ENCODE measurements at regions not wholly inside any gene's neighbourhood (a gene's known extent, or its start where the extent isn't known, plus 50 kb on each side); places are given as distances from the start of the nearest gene placed in this dataset.

GRCh38 chr4:159049780-159050375 lies 53.0 kb upstream of the RAPGEF2 start:
- H3K27ac ChIP-seq = no peak overlapping the region
- H3K27me3 ChIP-seq = no peaks in the 10 kb centered on the region
- intact Hi-C loops (cut with DNase I) = no loop called here
- DNase-seq (no peak), ATAC-seq (no peak)
- WGBS, 2 donors = 48 to 51% methylated on average over 2 of the region's 2 CpGs
- H3K4me3 ChIP-seq = no peak overlapping the region
- no peaks in the 10 kb centered on the region for H3K9me3 ChIP-seq
- H3K36me3 ChIP-seq (replicated peaks in 1 of 2; ENCODE audit: insufficient read depth in 1 of 2, low read depth in 2 of 2) = no peaks in the 10 kb centered on the region
- H3K4me1 ChIP-seq = peaks cover 14% of the 10 kb centered on the region
- TF ChIP-seq POLR2A (IDR thresholded peaks at IDR 0.05) = no peak
- TF ChIP-seq CTCF (IDR thresholded peaks at IDR 0.05) = no peak

GRCh38 chr4:159051245-159052071 lies 51.4 kb upstream of the RAPGEF2 start:
- DNase-seq (no peak), ATAC-seq (no peak)
- WGBS, 2 donors = 44 to 51% methylated on average over 7 of the region's 7 CpGs
- intact Hi-C loops (cut with DNase I) = no loop called here
- peaks cover 14% of the 10 kb centered on the region for H3K4me1 ChIP-seq
- no peaks in the 10 kb centered on the region for H3K9me3 ChIP-seq
- no peak overlapping the region for H3K4me3 ChIP-seq
- TF ChIP-seq CTCF (IDR thresholded peaks at IDR 0.05) (no peak), POLR2A (IDR thresholded peaks at IDR 0.05) (no peak)
- no peaks in the 10 kb centered on the region for H3K27me3 ChIP-seq
- H3K36me3 ChIP-seq (replicated peaks in 1 of 2; ENCODE audit: insufficient read depth in 1 of 2, low read depth in 2 of 2) = no peaks in the 10 kb centered on the region
- H3K27ac ChIP-seq = no peak overlapping the region

- no peak overlapping the region for H3K4me3 ChIP-seq
- TF ChIP-seq CTCF (IDR thresholded peaks at IDR 0.05) (no peak), POLR2A (IDR thresholded peaks at IDR 0.05) (no peak)
- H3K36me3 ChIP-seq (replicated peaks in 1 of 2; ENCODE audit: insufficient read depth in 1 of 2, low read depth in 2 of 2) = no peaks in the 10 kb centered on the region
- 86 to 87% methylated on average over 6 of the region's 6 CpGs for WGBS, 2 donors
- H3K27me3 ChIP-seq = no peaks in the 10 kb centered on the region
- no peak overlapping the region for H3K27ac ChIP-seq
- DNase-seq = no peak
- no peaks in the 10 kb centered on the region for H3K9me3 ChIP-seq
- intact Hi-C loops (cut with DNase I) = no loop called here
- peaks cover 11% of the 10 kb centered on the region for H3K4me1 ChIP-seq
- ATAC-seq = no peak
Measured at GRCh38 chr4:159052315-159052714, 50.6 kb upstream of the RAPGEF2 start.

Data from body of pancreas (tissue), 4 donors.